ENCODE measurements at regions not wholly inside any gene's neighbourhood (a gene's known extent, or its start where the extent isn't known, plus 50 kb on each side); places are given as distances from the start of the nearest gene placed in this dataset.

- ChIA-PET POLR2A (no interaction called here), CTCF (no interaction called here)
- Histone ChIP-seq H3K36me3 (ENCODE audit: control insufficient read depth in 4 of 4, insufficient read depth in 4 of 4, low read length in 3 of 4) (no peaks in the 10 kb centered on the region), H3K9me3 (ENCODE audit: control extremely low read depth in 1 of 5, control insufficient read depth in 4 of 5, insufficient read depth in 2 of 5, low read depth in 1 of 5, low read length in 4 of 5) (no peaks in the 10 kb centered on the region), H3K27ac (ENCODE audit: insufficient read depth in 1 of 2, low read depth in 1 of 2, low read length in 2 of 2, poor library complexity in 1 of 2, severe bottlenecking in 2 of 2) (no peak overlapping the region), H3K27me3 (replicated peaks in 2 of 5; ENCODE audit: control insufficient read depth in 4 of 5, insufficient read depth in 5 of 5, low read length in 4 of 5) (no peaks in the 10 kb centered on the region), H3K4me1 (ENCODE audit: control extremely low read depth in 1 of 4, control insufficient read depth in 4 of 4, insufficient read depth in 4 of 4, low read length in 3 of 4) (peaks cover 0 to under 1% (median 0%) of the 10 kb centered on the region in 4 experiments), H3K4me3 (ENCODE audit: control insufficient read depth in 1 of 7, extremely low read depth in 1 of 7, insufficient read depth in 4 of 7, low read depth in 2 of 7, low read length in 6 of 7) (no peak overlapping the region)
- 86% methylated on average over 6 of the region's 7 CpGs for WGBS (ENCODE audit: insufficient coverage)
- no peak for DNase-seq
Measured at GRCh38 chr1:166579557-166580501, 259.4 kb upstream of the POGK start.

- POLR2A ChIA-PET, result no interaction called here
- CTCF ChIA-PET, result interaction anchor here (0.7 kb wide), 1 partner anchor 99 kb away, joined by 3 read pairs; no protein-coding TSS in a partner anchor
- H3K27me3 ChIP-seq (replicated peaks in 2 of 5; ENCODE audit: control insufficient read depth in 4 of 5, insufficient read depth in 5 of 5, low read length in 4 of 5), result no peaks in the 10 kb centered on the region
Measured at GRCh38 chr1:166588741-166589140, 250.5 kb upstream of the POGK start.

GRCh38 chr1:166590161-166590560 lies 249.1 kb upstream of the POGK start:
- Histone ChIP-seq H3K4me1 (ENCODE audit: control extremely low read depth in 1 of 4, control insufficient read depth in 4 of 4, insufficient read depth in 4 of 4, low read length in 3 of 4) (peaks cover 0 to 2% (median 0%) of the 10 kb centered on the region in 4 experiments), H3K4me3 (ENCODE audit: control insufficient read depth in 1 of 7, extremely low read depth in 1 of 7, insufficient read depth in 4 of 7, low read depth in 2 of 7, low read length in 6 of 7) (no peak overlapping the region), H3K27me3 (replicated peaks in 2 of 5; ENCODE audit: control insufficient read depth in 4 of 5, insufficient read depth in 5 of 5, low read length in 4 of 5) (no peaks in the 10 kb centered on the region), H3K27ac (ENCODE audit: insufficient read depth in 1 of 2, low read depth in 1 of 2, low read length in 2 of 2, poor library complexity in 1 of 2, severe bottlenecking in 2 of 2) (no peak overlapping the region), H3K9me3 (ENCODE audit: control extremely low read depth in 1 of 5, control insufficient read depth in 4 of 5, insufficient read depth in 2 of 5, low read depth in 1 of 5, low read length in 4 of 5) (no peaks in the 10 kb centered on the region), H3K36me3 (ENCODE audit: control insufficient read depth in 4 of 4, insufficient read depth in 4 of 4, low read length in 3 of 4) (no peaks in the 10 kb centered on the region)
- ChIA-PET POLR2A (no interaction called here), CTCF (interaction anchor here (0.6 kb wide), 1 partner anchor 280 kb away, joined by 4 read pairs; no protein-coding TSS in a partner anchor)
- 100% methylated on average over 2 of the region's 2 CpGs for WGBS (ENCODE audit: insufficient coverage)
- DNase-seq, result no peak

More at GRCh38 chr1:166588741-166589140, 250.5 kb upstream of the POGK start:
- H3K36me3 ChIP-seq (ENCODE audit: control insufficient read depth in 4 of 4, insufficient read depth in 4 of 4, low read length in 3 of 4), result no peaks in the 10 kb centered on the region
- H3K27ac ChIP-seq (ENCODE audit: insufficient read depth in 1 of 2, low read depth in 1 of 2, low read length in 2 of 2, poor library complexity in 1 of 2, severe bottlenecking in 2 of 2), result no peak overlapping the region
- H3K4me3 ChIP-seq (ENCODE audit: control insufficient read depth in 1 of 7, extremely low read depth in 1 of 7, insufficient read depth in 4 of 7, low read depth in 2 of 7, low read length in 6 of 7), result no peak overlapping the region
- WGBS (ENCODE audit: insufficient coverage), result no CpG with 5 or more reads among the region's 6 CpGs
- DNase-seq, result no peak
- no peaks in the 10 kb centered on the region for H3K9me3 ChIP-seq (ENCODE audit: control extremely low read depth in 1 of 5, control insufficient read depth in 4 of 5, insufficient read depth in 2 of 5, low read depth in 1 of 5, low read length in 4 of 5)
- H3K4me1 ChIP-seq (ENCODE audit: control extremely low read depth in 1 of 4, control insufficient read depth in 4 of 4, insufficient read depth in 4 of 4, low read length in 3 of 4), result peaks cover 0 to 5% (median 0%) of the 10 kb centered on the region in 4 experiments

- DNase-seq, result no peak
- no peak overlapping the region for H3K4me3 ChIP-seq (ENCODE audit: control insufficient read depth in 1 of 7, extremely low read depth in 1 of 7, insufficient read depth in 4 of 7, low read depth in 2 of 7, low read length in 6 of 7)
- ChIA-PET CTCF (interaction anchor here (0.7 kb wide), 1 partner anchor 108 kb away, joined by 4 read pairs; no protein-coding TSS in a partner anchor), POLR2A (no interaction called here)
- peaks cover 0 to 4% (median 0%) of the 10 kb centered on the region in 5 experiments for H3K9me3 ChIP-seq (ENCODE audit: control extremely low read depth in 1 of 5, control insufficient read depth in 4 of 5, insufficient read depth in 2 of 5, low read depth in 1 of 5, low read length in 4 of 5)
- WGBS (ENCODE audit: insufficient coverage), result 83% methylated on average over 1 of the region's 3 CpGs
- H3K4me1 ChIP-seq (ENCODE audit: control extremely low read depth in 1 of 4, control insufficient read depth in 4 of 4, insufficient read depth in 4 of 4, low read length in 3 of 4), result no peaks in the 10 kb centered on the region
- no peaks in the 10 kb centered on the region for H3K36me3 ChIP-seq (ENCODE audit: control insufficient read depth in 4 of 4, insufficient read depth in 4 of 4, low read length in 3 of 4)
- H3K27ac ChIP-seq (ENCODE audit: insufficient read depth in 1 of 2, low read depth in 1 of 2, low read length in 2 of 2, poor library complexity in 1 of 2, severe bottlenecking in 2 of 2), result no peak overlapping the region
- H3K27me3 ChIP-seq (replicated peaks in 2 of 5; ENCODE audit: control insufficient read depth in 4 of 5, insufficient read depth in 5 of 5, low read length in 4 of 5), result no peaks in the 10 kb centered on the region
Measured at GRCh38 chr1:166594646-166595045, 244.6 kb upstream of the POGK start.

- no peaks in the 10 kb centered on the region for H3K4me1 ChIP-seq (ENCODE audit: control extremely low read depth in 1 of 4, control insufficient read depth in 4 of 4, insufficient read depth in 4 of 4, low read length in 3 of 4)
- H3K4me3 ChIP-seq (ENCODE audit: control insufficient read depth in 1 of 7, extremely low read depth in 1 of 7, insufficient read depth in 4 of 7, low read depth in 2 of 7, low read length in 6 of 7), result no peak overlapping the region
- DNase-seq, result no peak
- H3K27me3 ChIP-seq (replicated peaks in 2 of 5; ENCODE audit: control insufficient read depth in 4 of 5, insufficient read depth in 5 of 5, low read length in 4 of 5), result no peaks in the 10 kb centered on the region
- ChIA-PET POLR2A (no interaction called here), CTCF (interaction anchor here (0.6 kb wide), 1 partner anchor 43 kb away, joined by 3 read pairs; no protein-coding TSS in a partner anchor)
- H3K27ac ChIP-seq (ENCODE audit: insufficient read depth in 1 of 2, low read depth in 1 of 2, low read length in 2 of 2, poor library complexity in 1 of 2, severe bottlenecking in 2 of 2), result no peak overlapping the region
- peaks cover 0 to 4% (median 0%) of the 10 kb centered on the region in 5 experiments for H3K9me3 ChIP-seq (ENCODE audit: control extremely low read depth in 1 of 5, control insufficient read depth in 4 of 5, insufficient read depth in 2 of 5, low read depth in 1 of 5, low read length in 4 of 5)
- no peaks in the 10 kb centered on the region for H3K36me3 ChIP-seq (ENCODE audit: control insufficient read depth in 4 of 4, insufficient read depth in 4 of 4, low read length in 3 of 4)
Measured at GRCh38 chr1:166597516-166597915, 241.8 kb upstream of the POGK start.

- Histone ChIP-seq H3K4me1 (ENCODE audit: control extremely low read depth in 1 of 4, control insufficient read depth in 4 of 4, insufficient read depth in 4 of 4, low read length in 3 of 4) (no peaks in the 10 kb centered on the region), H3K9me3 (ENCODE audit: control extremely low read depth in 1 of 5, control insufficient read depth in 4 of 5, insufficient read depth in 2 of 5, low read depth in 1 of 5, low read length in 4 of 5) (peaks cover 0 to 4% (median 0%) of the 10 kb centered on the region in 5 experiments), H3K27ac (ENCODE audit: insufficient read depth in 1 of 2, low read depth in 1 of 2, low read length in 2 of 2, poor library complexity in 1 of 2, severe bottlenecking in 2 of 2) (no peak overlapping the region), H3K36me3 (ENCODE audit: control insufficient read depth in 4 of 4, insufficient read depth in 4 of 4, low read length in 3 of 4) (no peaks in the 10 kb centered on the region), H3K27me3 (replicated peaks in 2 of 5; ENCODE audit: control insufficient read depth in 4 of 5, insufficient read depth in 5 of 5, low read length in 4 of 5) (no peaks in the 10 kb centered on the region), H3K4me3 (ENCODE audit: control insufficient read depth in 1 of 7, extremely low read depth in 1 of 7, insufficient read depth in 4 of 7, low read depth in 2 of 7, low read length in 6 of 7) (no peak overlapping the region)
- CTCF ChIA-PET, result no interaction called here
- WGBS (ENCODE audit: insufficient coverage), result 90% methylated on average over 1 of the region's 1 CpG
- POLR2A ChIA-PET, result no interaction called here
- DNase-seq, result no peak
Measured at GRCh38 chr1:166600574-166600973, 238.7 kb upstream of the POGK start.

- 70% methylated on average over 2 of the region's 5 CpGs for WGBS (ENCODE audit: insufficient coverage)
- no peaks in the 10 kb centered on the region for H3K27me3 ChIP-seq (replicated peaks in 2 of 5; ENCODE audit: control insufficient read depth in 4 of 5, insufficient read depth in 5 of 5, low read length in 4 of 5)
- no peak overlapping the region for H3K27ac ChIP-seq (ENCODE audit: insufficient read depth in 1 of 2, low read depth in 1 of 2, low read length in 2 of 2, poor library complexity in 1 of 2, severe bottlenecking in 2 of 2)
- no peak for DNase-seq
- CTCF ChIA-PET, result no interaction called here
- no peak overlapping the region for H3K4me3 ChIP-seq (ENCODE audit: control insufficient read depth in 1 of 7, extremely low read depth in 1 of 7, insufficient read depth in 4 of 7, low read depth in 2 of 7, low read length in 6 of 7)
- no peaks in the 10 kb centered on the region for H3K36me3 ChIP-seq (ENCODE audit: control insufficient read depth in 4 of 4, insufficient read depth in 4 of 4, low read length in 3 of 4)
- POLR2A ChIA-PET, result no interaction called here
- H3K9me3 ChIP-seq (ENCODE audit: control extremely low read depth in 1 of 5, control insufficient read depth in 4 of 5, insufficient read depth in 2 of 5, low read depth in 1 of 5, low read length in 4 of 5), result peaks cover 0 to 4% (median 0%) of the 10 kb centered on the region in 5 experiments
- H3K4me1 ChIP-seq (ENCODE audit: control extremely low read depth in 1 of 4, control insufficient read depth in 4 of 4, insufficient read depth in 4 of 4, low read length in 3 of 4), result no peaks in the 10 kb centered on the region
Measured at GRCh38 chr1:166601650-166602278, 237.5 kb upstream of the POGK start.
